ENCODE measurements at regions not wholly inside any gene's neighbourhood (a gene's known extent, or its start where the extent isn't known, plus 50 kb on each side); places are given as distances from the start of the nearest gene placed in this dataset.
"Not testable (repeated sequence)": the region's sequence is repeated elsewhere in the genome, so short reads cannot be mapped to it uniquely, and the experiment has no call there.

GRCh38 chrX:98289726-98290125, 1406.0 kb downstream of the RPA4 start:
- no peak for DNase-seq (ENCODE audit: low read depth)
- no peak overlapping the region for H3K4me3 ChIP-seq (ENCODE audit: low read depth, low read length)
- no peak for TF ChIP-seq CTCF (conservative IDR thresholded peaks at IDR 0.05; ENCODE audit: low read depth, low read length)

GRCh38 chrX:98294310-98294709, 1410.6 kb downstream of the RPA4 start:
- DNase-seq (ENCODE audit: low read depth): no peak
- no peak for TF ChIP-seq CTCF (conservative IDR thresholded peaks at IDR 0.05; ENCODE audit: low read depth, low read length)
- H3K4me3 ChIP-seq (ENCODE audit: low read depth, low read length): no peak overlapping the region

- no peak overlapping the region for H3K4me3 ChIP-seq (ENCODE audit: low read depth, low read length)
- TF ChIP-seq CTCF (conservative IDR thresholded peaks at IDR 0.05; ENCODE audit: low read depth, low read length): no peak
- no peak for DNase-seq (ENCODE audit: low read depth)
Observed at GRCh38 chrX:98296129-98296528, 1412.4 kb downstream of the RPA4 start.

- no peak overlapping the region for H3K4me3 ChIP-seq (ENCODE audit: low read depth, low read length)
- TF ChIP-seq CTCF (conservative IDR thresholded peaks at IDR 0.05; ENCODE audit: low read depth, low read length): no peak
- DNase-seq (ENCODE audit: low read depth): no peak
Observed at GRCh38 chrX:98299785-98300184, 1416.1 kb downstream of the RPA4 start.

- H3K4me3 ChIP-seq (ENCODE audit: low read depth, low read length); DNase-seq (ENCODE audit: low read depth): not testable (repeated sequence)
Observed at GRCh38 chrX:98300536-98300935, 1416.8 kb downstream of the RPA4 start.

GRCh38 chrX:98331407-98331806, 1447.7 kb downstream of the RPA4 start:
- DNase-seq (ENCODE audit: low read depth): no peak
- TF ChIP-seq CTCF (conservative IDR thresholded peaks at IDR 0.05; ENCODE audit: low read depth, low read length): no peak
- H3K4me3 ChIP-seq (ENCODE audit: low read depth, low read length): no peak overlapping the region

GRCh38 chrX:98338544-98338943, 1454.8 kb downstream of the RPA4 start:
- no peak overlapping the region for H3K4me3 ChIP-seq (ENCODE audit: low read depth, low read length)
- no peak for TF ChIP-seq CTCF (conservative IDR thresholded peaks at IDR 0.05; ENCODE audit: low read depth, low read length)
- no peak for DNase-seq (ENCODE audit: low read depth)

GRCh38 chrX:98350940-98351339, 1467.2 kb downstream of the RPA4 start:
- no peak for TF ChIP-seq CTCF (conservative IDR thresholded peaks at IDR 0.05; ENCODE audit: low read depth, low read length)
- no peak overlapping the region for H3K4me3 ChIP-seq (ENCODE audit: low read depth, low read length)
- no peak for DNase-seq (ENCODE audit: low read depth)

Measured in epithelial cell of proximal tubule (primary cell).